Hepatocyte (in vitro differentiated cells): ENCODE measurements at regions not wholly inside any gene's neighbourhood (a gene's known extent, or its start where the extent isn't known, plus 50 kb on each side); places are given as distances from the start of the nearest gene placed in this dataset.

ENCODE experiments used
- EZH2 ChIP-seq: fragments of 200-600 bp; sonication (generic); IDR thresholded peaks from 2 replicates; pipeline ENCODE4 v1.6.1; 2016; ENCODE audit warnings: antibody characterized with exemption, mild to moderate bottlenecking, borderline replicate concordance
- TF ChIP-seq, protein P1 (sequence below): fragments of 200-600 bp; sonication (generic); IDR thresholded peaks from 2 replicates; pipeline ENCODE4 v1.5.1; 2016; ENCODE audit warnings: antibody characterized with exemption, mild to moderate bottlenecking; ENCODE audit not compliant: poor library complexity

GRCh38 chr6:151164383-151164782 is 75.4 kb upstream of the AKAP12 start:
- no peak for TF ChIP-seq EZH2
- TF ChIP-seq, protein P1, sequence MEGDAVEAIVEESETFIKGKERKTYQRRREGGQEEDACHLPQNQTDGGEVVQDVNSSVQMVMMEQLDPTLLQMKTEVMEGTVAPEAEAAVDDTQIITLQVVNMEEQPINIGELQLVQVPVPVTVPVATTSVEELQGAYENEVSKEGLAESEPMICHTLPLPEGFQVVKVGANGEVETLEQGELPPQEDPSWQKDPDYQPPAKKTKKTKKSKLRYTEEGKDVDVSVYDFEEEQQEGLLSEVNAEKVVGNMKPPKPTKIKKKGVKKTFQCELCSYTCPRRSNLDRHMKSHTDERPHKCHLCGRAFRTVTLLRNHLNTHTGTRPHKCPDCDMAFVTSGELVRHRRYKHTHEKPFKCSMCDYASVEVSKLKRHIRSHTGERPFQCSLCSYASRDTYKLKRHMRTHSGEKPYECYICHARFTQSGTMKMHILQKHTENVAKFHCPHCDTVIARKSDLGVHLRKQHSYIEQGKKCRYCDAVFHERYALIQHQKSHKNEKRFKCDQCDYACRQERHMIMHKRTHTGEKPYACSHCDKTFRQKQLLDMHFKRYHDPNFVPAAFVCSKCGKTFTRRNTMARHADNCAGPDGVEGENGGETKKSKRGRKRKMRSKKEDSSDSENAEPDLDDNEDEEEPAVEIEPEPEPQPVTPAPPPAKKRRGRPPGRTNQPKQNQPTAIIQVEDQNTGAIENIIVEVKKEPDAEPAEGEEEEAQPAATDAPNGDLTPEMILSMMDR: no peak
